Fibroblast of peridontal ligament (primary cell): ENCODE measurements at regions not wholly inside any gene's neighbourhood (a gene's known extent, or its start where the extent isn't known, plus 50 kb on each side); places are given as distances from the start of the nearest gene placed in this dataset.
"Not testable (repeated sequence)": the region's sequence is repeated elsewhere in the genome, so short reads cannot be mapped to it uniquely, and the experiment has no call there.

Experiments
- DNase-seq: peaks from one replicate; pipeline ENCODE4 v3.0.0-alpha.2; 2010; ENCODE audit errors: extremely low read depth

DNA sequence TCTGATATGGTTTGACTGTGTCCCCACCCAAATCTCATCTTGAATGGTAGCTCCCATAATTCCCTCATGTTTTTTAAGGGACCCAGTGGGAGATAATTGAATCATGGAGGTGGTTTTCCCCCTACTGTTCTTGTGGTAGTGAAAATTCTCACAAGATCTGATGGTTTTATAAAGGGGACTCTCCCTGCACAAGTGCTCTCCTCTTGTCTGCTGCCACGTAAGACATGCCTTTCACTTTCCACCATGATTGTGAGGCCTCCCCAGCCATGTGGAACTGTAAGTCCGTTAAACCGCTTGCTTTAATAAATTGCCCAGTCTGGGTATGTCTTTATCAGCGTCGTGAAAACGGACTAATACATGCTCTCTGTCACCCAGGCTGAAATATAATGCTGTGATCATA lies 200.9 kb upstream of the SLIT2 start:
- DNase-seq: no peak

DNA sequence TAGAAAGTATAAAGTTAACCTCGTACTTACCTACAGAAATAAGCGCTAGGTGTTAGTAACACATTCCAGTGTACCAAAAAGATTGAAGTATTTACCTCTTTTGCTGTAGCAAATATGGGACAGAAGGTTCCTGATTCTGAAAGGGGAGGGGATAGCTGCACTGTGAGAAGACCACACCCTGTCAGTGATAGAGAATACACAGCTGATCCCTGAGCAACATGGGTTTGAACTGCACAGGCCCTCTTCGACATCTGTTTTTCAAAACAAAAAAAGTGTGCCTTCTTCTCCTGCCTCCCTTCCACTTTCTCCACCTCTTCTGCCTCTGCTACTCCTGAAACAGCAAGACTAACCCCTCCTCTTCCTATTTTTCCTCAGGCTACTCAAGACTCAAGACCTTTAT lies 201.8 kb upstream of the SLIT2 start:
- DNase-seq: no peak

DNA sequence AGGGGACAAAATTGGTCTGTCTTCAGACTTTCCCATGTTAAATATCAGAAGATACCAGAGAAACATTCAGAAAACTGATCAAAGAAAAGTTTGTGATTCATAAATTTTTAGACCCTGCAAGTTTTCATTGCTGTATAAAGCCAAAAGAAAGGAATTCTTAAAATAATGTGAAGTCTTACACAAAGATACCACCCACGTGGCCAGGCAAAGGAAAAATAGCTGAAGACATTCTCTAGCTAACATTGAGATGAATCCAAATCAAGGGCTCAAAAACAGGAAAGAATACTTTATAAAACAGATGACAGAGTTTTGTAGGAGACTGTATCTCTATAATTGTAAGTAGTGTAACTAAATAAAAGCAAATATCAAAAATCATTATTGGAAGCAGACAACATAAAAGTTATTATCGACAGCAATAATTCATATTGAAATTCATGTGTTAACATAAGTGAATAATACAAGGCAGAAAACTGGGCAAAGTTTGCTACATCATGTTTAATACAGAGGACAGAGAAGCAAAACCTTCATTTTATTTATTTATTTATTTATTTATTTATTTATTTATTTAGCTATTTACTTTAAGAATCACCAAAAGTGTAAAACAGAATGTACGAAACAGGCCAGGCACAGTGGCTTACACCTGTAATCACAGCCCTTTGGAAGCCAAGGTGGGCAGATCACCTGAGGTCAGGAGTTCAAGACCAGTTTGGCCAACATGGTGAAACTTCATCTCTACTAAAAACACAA lies 204.6 kb upstream of the SLIT2 start:
- peak; percentile 36 for DNase-seq

DNA sequence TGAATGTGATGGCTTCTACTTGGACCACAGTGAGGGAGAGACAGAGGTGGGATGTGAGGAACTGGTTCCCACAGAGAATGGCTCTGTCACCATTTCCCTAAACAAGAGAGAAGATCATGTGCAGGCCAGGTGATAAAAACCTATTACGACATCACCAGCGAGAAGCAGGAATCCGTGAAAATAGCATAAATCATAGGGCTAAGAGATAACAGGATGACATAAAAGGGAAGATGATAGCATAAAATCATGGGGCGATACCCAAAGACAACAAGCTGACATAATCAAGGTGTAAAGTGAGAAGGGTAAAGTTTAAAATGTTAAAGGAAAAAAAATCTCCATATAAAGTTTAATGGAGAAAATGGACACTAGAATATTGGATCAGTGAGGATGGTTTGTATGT lies 205.5 kb upstream of the SLIT2 start:
- DNase-seq: no peak

DNA sequence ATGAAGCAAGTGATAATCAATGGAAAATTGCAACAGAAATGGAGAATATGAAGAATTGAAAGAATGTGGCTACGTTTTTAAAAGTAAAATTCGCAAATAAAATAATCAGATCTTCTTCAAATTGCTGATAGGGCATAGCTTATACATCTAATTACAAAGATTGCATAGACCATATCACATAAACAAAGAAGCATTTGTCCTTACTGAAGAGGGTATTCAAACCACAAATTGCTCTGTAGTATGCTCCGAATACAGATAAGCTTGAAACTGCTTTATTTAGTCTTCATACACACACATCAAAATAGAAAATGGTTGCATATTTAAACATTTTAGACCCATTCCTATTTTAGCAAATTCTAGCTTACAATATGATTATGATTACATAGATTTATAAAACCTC lies 206.7 kb upstream of the SLIT2 start:
- DNase-seq: no peak

DNA sequence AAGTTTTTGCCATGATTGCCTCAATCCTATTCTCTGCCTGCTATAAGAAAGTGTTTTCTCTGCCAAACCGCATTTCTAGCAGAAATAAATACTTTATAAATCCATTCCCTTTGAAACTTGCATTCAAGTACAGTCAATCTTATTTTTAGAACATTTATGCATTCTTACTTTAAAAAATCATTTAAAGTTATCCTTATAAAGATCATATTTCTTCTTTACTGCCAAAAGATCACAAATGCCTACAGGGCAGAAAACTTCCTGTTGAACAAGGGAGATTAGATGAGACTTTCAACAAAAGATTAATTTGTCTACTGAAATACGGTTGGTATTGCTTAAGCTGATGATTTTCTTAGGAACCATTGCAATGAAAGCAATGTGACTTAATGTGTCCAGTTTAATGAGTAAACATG lies 207.2 kb upstream of the SLIT2 start:
- peak; percentile 92 for DNase-seq

DNA sequence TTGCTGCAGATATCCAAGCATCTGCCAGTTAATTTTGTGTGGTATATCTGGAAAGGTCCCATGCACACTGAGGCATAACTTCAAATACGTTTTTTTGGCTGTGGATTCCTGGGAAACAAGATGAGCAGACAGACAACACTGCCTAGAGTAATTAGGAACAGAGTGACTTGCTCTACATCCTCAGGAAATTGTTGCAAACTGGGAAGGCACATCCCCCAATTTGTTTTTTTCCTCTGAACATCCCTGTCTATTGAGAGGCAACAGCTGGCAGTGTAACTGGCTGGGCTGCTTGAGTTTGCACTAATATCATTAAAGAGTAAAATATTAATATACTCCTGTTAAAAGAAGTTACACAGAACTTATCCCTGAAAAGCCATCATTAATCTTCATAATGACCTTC lies 207.7 kb upstream of the SLIT2 start:
- DNase-seq: no peak

DNA sequence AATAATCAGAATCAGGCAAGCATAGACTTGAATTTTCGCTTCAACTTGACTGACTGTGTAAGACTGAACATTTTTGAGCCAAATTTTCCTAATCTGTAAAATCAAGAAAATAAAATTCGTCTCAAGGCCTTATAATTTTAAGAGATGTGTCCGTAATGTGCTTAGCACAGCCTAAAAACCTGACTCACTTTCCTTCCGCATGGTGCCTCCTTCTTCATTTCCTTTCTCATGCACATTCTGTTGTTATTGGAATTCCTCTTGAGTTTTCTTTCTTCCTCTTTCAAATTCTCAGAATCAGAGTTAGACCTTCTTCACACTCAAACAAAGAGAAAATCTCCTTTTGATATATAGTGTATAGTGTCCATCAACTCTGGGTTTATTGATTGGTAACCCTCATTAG lies 208.9 kb upstream of the SLIT2 start:
- no peak for DNase-seq

DNA sequence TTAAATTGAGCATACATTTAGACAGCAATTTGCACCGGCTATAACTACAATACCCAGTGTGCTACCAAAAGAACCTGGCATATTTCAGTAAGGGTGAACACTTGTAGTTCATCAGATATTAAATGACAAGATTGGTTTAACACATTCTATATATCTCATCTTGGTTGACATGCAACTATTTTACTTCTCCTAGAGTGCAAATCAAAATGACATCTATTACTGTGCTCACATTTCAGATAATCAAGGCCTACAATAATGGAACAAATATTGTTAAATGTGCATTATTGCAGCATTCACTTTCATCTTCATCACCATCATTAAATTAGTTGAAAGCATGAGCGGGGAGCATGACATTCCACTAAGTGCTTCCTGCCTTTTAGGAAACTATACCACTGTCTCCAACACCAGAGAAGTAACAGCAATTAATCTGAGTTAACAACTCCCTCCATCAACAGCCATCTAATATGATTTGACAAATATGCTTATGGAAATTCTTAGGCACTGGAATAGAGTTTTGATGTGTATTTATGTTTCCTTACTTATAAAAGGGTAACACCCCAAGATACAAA lies 209.8 kb upstream of the SLIT2 start:
- DNase-seq: no peak

DNA sequence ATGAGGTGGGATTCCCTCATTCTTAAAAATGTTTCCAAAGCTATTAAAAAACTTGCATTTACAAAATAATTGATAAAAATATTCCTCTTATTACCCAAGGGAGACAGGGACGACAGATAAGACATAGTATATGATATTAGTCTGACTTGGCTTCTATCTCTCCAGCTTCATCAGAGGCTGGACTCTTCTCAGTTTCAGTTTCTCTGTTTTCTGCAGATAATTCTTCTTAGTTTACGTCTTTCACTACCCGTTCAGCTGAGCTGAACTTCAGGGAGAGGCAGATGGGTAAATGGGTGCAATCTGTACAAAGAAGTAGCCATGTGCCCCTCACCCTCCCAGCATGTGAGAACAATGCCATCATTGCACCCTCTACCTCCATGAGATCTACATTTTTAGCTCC lies 214.0 kb upstream of the SLIT2 start:
- no peak for DNase-seq

DNA sequence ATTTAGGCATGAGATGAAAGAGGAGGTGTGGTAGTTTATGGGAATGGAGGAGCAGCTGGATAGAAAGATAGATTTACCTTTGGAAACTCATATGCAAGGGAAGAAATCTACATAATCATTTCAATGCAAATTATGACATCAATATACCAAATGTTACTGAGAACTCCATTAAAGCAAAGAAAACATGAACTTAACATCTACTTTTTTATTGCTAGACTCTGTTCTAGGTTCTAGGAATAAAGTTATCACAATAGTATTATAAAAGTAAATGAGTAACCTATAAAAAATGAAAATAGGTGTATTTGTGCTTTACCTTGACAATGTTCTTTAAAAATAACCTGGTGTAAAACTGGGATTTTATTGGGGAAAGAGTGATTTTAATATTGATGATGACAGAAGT lies 221.6 kb upstream of the SLIT2 start:
- DNase-seq: no peak

DNA sequence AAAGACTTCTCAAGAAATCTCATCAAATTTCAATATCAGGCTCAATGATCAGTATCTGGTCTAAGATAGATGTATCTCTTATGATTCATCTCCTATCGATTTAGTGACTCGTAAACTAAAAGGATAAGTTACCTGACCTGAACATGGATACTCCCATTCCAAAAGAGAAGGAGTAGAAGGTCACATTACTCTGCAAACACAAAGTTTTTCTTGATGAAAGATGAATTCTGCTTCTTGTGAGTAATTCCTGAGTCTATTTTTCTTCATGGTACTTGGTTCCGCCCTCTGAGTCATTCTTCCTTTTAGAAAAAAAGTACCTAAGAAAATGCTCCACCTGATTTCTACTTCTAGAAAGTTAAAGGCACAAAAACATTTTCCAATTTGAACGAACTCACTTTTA lies 223.1 kb upstream of the SLIT2 start:
- peak; percentile 45 for DNase-seq

DNA sequence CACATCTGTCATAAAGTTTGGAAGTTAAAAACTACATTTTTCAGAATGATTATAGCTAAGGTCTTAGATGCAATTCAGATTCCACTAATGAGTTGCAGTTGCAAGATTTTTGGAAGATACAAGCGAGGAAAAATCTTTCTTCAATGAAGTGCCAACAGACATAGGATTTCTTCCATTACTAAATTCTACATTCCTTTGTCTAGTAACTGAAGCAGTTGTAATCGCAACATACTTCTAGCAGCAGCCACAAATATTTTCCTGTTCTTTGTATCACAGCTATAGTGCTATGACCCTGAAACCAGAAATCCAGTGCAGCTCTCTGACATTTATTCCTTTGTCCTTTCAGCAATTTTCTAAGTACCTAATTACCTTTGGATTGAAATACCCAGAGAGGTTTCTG lies 225.2 kb upstream of the SLIT2 start:
- peak; percentile 79 for DNase-seq

DNA sequence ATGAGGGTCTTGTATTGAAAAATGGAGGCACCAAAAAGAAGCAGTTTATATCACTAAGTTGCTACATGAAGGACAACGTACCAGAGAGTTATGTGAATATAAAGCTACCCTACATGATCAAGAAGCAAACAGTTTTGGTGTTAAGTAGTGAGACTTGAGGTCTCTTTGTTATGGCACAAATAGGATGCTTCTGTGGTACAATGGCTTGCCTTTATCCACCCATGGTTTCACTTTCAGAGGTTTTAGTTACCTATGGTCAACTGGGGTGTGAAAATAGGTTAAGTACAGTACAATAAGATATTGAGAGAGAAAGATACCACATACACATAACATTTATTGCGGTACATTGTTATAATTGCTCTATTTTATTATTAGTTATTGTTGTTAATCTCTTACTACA lies 229.2 kb upstream of the SLIT2 start:
- DNase-seq: no peak

DNA sequence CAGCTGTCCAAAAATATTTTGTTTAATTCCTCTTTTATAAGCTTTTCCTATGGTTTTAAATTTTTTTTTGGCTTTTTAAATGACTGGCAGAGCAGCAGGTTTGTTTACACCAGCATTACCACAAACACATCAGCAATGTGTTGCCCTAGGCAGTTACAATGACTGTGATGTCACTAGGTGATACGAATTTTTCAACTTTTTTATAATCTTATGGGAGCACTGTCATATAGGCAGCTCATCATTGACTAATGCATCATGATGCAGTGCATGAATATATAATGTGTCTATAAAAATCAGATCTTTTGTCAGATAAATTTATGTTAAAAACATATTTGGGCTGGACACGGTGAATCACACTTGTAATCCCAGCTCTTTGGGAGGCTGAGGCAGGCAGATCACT lies 231.6 kb upstream of the SLIT2 start:
- DNase-seq: no peak

DNA sequence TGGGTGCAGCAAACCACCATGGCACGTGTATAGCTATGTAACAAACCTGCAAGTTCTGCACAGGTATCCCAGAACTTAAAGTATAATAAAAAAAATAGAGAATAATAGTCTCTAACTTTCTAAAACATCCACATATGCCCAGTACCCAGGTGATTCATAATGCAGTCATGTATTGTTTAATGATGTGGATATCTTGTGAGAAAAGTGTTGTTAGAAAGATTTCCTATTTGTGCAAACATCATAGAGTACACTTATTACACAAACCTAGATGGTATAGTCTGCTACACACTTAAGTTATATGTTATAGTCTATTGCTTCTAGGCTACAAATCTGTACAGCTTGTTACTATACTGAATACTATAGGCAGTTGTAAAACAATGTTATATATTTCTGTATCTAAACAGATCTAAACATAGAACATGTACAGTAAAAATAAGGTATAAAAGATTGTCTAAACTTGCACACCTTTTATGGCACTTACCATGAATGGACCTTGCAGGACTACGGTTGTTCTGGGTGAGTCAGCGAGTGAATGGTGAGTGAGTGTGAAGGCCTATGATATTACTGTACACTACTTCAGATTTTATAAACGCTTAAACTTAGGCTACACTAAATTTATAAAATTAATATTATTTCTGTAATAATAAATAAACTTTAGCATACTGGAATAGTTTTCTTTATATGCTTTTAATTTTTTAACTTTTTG lies 232.2 kb upstream of the SLIT2 start:
- no peak for DNase-seq

DNA sequence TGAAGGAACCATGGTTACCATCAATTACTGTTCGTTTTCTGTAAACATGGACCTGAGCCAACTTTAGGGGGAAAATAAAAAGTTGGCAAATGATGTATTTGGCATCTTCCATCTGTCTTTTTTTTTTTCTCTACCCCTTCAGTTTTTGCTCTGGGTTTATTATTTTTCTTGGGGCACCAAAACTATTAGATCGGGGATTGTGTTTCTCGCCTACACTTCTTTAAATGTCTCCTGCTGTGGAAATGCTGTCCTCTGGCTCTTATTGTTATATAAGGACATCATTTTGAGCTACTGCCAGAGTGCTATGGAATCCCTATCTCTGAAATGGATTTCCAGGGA lies 234.0 kb upstream of the SLIT2 start:
- DNase-seq: no peak

DNA sequence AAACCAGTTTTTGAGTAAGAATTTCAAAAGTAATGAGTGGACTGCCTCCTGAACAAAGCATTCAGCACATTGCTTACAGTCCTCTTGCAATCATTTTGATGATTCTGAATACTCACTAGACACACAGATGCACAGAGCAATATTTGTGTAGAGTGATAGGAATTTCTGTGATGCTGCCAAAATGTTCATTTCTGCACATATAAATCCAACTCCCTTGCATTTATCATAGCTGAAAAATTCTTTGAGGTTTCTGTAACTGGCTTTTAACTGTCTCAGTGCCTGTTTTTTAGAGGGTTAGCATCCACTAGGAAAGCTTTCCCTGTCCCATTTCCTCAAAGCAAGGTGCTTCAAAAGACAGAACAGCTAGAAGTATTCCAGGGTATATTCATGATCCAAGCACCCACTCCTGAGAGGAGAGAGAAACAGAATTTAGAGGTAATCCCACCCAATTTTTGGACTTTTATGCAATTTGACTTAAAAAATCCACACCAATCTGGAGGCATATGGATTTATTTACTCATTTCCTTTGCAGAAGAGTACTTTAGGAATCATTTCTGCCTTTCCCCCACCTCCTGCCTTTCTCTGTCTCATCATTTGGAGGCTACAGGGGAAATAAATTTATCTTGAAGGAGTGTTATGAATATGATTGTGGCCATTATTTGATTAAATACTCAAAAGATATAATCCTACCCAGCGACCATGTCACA lies 234.5 kb upstream of the SLIT2 start:
- peak; percentile 96 for DNase-seq

DNA sequence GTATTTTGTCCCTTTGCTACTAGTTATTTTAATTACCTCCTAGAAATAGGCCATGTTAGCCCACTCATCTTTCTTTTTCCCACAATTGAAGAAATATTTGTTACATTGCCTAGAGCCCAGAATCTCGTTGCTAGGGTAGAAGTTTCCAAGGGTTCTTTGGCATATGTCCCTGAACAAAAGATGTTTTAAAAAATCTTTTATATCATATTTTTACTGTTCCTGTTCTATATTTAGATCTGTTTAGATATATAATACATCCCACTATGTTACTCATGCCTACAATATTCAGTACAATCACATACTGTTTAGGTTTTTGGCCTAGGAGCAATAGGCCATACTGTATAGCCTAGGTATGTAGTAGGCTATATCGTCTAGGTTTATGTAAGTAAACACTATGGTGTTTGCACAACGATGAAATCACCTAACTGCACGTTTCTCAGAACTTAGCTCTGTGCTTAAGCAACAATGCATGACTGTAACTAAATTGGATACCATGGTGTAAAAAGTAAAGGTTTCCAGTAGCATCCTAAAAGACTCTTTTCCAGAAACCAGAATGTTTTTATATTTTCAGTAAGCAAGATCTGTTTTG lies 236.0 kb upstream of the SLIT2 start:
- DNase-seq: peak; percentile 80

DNA sequence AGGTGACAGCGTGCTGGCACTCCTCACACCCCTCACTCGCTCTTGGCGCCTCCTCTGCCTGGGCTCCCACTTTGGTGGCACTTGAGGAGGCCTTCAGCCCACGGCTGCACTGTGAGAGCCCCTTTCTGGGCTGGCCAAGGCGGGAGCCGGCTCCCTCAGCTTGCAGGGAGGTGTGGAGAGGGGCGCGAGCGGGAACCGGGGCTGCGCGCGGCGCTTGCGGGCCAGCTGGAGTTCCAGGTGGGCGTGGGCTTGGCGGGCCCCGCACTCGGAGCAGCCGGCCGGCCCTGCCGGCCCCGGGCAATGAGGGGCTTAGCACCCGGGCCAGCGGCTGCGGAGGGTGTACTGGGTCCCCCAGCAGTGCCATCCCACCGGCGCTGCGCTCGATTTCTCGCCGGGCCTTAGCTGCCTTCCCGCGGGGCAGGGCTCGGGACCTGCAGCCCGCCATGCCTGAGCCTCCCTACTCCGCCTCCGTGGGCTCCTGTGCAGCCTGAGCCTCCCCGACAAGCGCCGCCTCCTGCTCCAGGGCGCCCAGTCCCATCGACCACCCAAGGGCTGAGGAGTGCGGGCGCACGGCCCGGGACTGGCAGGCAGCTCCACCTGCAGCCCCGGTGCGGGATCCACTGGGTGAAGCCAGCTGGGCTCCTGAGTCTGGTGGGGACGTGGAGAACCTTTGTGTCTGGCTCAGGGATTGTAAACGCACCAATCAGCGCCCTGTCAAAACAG lies 247.7 kb upstream of the SLIT2 start:
- DNase-seq: not testable (repeated sequence)

DNA sequence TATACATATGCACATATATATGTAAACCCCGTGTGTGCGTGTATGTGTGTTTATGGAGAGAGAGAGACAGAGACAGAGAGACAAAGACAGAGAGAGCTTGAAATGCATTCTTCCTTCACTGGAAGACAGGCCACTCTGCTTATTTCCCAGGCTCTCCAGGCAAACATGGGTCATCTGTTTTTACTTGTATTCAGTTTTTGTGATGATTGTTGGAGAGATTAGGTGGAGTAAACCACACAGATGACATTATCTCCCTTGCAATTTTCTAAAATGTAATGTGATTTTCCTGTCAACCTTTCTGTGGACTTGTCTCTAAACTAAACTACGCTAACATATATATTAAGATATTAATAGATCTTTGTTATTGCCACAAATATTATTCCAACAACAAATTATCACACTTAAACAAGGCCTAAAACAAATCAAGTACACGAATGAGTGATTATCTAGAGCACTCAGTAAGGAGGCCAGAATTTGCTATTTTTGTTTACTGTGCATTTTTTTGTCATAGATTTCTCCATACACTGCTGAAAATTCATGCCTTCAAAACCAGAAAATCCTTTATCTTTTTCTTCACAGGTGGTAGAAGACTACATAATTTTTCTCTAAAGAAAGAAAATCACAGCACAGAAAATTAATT lies 251.8 kb upstream of the SLIT2 start:
- DNase-seq: no peak
